GM23338 (cell line): ENCODE measurements at regions not wholly inside any gene's neighbourhood (a gene's known extent, or its start where the extent isn't known, plus 50 kb on each side); places are given as distances from the start of the nearest gene placed in this dataset.
"Not testable (repeated sequence)": the region's sequence is repeated elsewhere in the genome, so short reads cannot be mapped to it uniquely, and the experiment has no call there.

Experiments used
- CREB1 ChIP-seq: fragments of 250-450 bp; sonication (Bioruptor Pico); IDR thresholded peaks from 2 replicates; pipeline ENCODE4 v1.5.0; 2020; ENCODE audit warnings: low read depth, mild to moderate bottlenecking, moderate library complexity
- EZH2 ChIP-seq: fragments of 200-600 bp; sonication (generic); IDR thresholded peaks from one replicate; pipeline ENCODE4 v1.8.0; 2017; ENCODE audit warnings: antibody characterized with exemption, mild to moderate bottlenecking, low read depth; ENCODE audit not compliant: unreplicated experiment
- EZH2phosphoT487 ChIP-seq: fragments of 200-600 bp; sonication (generic); IDR thresholded peaks from one replicate; pipeline ENCODE4 v1.8.1; 2018; ENCODE audit warnings: antibody characterized with exemption; ENCODE audit not compliant: unreplicated experiment
- JUNB ChIP-seq: IDR thresholded peaks from one replicate; pipeline ENCODE4 v1.6.1; 2016; ENCODE audit warnings: antibody characterized with exemption; ENCODE audit not compliant: unreplicated experiment
- NANOG ChIP-seq: IDR thresholded peaks from 2 replicates; pipeline ENCODE4 v1.6.1; 2016; ENCODE audit warnings: antibody characterized with exemption, borderline replicate concordance
- POLR2AphosphoS5 ChIP-seq: IDR thresholded peaks from 2 replicates; pipeline ENCODE4 v1.6.1; 2016; ENCODE audit warnings: antibody characterized with exemption, low read depth
- STAT1 ChIP-seq: IDR thresholded peaks from one replicate; pipeline ENCODE4 v1.6.1; 2016; ENCODE audit warnings: antibody characterized with exemption; ENCODE audit not compliant: unreplicated experiment
- ZNF331 ChIP-seq: fragments of 250-450 bp; sonication (Bioruptor Pico); IDR thresholded peaks from 2 replicates; pipeline ENCODE4 v1.5.0; 2020; ENCODE audit warnings: low read depth, mild to moderate bottlenecking, moderate library complexity
- TF ChIP-seq, protein P1 (sequence below), 2 experiments: fragments of 200-600 bp in 1 of 2; sonication (generic) in 1 of 2; conservative IDR thresholded peaks; 2 replicates each; pipeline versions ENCODE4 v1.5.1 to v1.6.1; 2016 to 2017; ENCODE audit warnings: antibody characterized with exemption in 2 of 2, low read depth in 2 of 2, mild to moderate bottlenecking in 2 of 2, moderate library complexity in 1 of 2
- TF ChIP-seq, protein P2 (sequence below): IDR thresholded peaks from one replicate; pipeline ENCODE4 v1.6.1; 2018; ENCODE audit warnings: antibody characterized with exemption; ENCODE audit not compliant: unreplicated experiment

DNA sequence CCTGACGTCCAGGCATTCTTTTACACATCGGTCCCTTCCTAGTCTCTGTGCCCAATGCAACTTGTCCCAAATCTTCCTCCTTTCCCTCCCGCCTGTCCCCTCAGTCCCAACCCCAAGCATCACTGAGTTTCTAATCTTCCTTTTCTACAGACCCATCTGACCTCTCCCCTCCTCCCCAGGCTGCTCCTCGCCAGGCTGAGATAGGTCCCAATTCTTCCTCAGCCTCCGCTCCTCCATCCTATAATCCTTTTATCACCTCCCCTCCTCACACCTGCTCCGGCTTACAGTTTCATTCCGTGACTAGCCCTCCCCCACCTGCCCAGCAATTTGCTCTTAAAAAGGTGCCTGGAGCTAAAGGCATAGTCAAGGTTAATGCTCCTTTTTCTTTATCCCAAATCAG, 323.1 kb upstream of the LMCD1 start:
- TF ChIP-seq ZNF331; EZH2phosphoT487; NANOG; JUNB; POLR2AphosphoS5; EZH2; CREB1 (CRISPR knock-in tag); STAT1: not testable (repeated sequence)
- TF ChIP-seq, protein P1, sequence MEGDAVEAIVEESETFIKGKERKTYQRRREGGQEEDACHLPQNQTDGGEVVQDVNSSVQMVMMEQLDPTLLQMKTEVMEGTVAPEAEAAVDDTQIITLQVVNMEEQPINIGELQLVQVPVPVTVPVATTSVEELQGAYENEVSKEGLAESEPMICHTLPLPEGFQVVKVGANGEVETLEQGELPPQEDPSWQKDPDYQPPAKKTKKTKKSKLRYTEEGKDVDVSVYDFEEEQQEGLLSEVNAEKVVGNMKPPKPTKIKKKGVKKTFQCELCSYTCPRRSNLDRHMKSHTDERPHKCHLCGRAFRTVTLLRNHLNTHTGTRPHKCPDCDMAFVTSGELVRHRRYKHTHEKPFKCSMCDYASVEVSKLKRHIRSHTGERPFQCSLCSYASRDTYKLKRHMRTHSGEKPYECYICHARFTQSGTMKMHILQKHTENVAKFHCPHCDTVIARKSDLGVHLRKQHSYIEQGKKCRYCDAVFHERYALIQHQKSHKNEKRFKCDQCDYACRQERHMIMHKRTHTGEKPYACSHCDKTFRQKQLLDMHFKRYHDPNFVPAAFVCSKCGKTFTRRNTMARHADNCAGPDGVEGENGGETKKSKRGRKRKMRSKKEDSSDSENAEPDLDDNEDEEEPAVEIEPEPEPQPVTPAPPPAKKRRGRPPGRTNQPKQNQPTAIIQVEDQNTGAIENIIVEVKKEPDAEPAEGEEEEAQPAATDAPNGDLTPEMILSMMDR (conservative IDR thresholded peaks at IDR 0.05; ENCODE audit: low read depth in 2 of 2) = not testable (repeated sequence)
- TF ChIP-seq, protein P2, sequence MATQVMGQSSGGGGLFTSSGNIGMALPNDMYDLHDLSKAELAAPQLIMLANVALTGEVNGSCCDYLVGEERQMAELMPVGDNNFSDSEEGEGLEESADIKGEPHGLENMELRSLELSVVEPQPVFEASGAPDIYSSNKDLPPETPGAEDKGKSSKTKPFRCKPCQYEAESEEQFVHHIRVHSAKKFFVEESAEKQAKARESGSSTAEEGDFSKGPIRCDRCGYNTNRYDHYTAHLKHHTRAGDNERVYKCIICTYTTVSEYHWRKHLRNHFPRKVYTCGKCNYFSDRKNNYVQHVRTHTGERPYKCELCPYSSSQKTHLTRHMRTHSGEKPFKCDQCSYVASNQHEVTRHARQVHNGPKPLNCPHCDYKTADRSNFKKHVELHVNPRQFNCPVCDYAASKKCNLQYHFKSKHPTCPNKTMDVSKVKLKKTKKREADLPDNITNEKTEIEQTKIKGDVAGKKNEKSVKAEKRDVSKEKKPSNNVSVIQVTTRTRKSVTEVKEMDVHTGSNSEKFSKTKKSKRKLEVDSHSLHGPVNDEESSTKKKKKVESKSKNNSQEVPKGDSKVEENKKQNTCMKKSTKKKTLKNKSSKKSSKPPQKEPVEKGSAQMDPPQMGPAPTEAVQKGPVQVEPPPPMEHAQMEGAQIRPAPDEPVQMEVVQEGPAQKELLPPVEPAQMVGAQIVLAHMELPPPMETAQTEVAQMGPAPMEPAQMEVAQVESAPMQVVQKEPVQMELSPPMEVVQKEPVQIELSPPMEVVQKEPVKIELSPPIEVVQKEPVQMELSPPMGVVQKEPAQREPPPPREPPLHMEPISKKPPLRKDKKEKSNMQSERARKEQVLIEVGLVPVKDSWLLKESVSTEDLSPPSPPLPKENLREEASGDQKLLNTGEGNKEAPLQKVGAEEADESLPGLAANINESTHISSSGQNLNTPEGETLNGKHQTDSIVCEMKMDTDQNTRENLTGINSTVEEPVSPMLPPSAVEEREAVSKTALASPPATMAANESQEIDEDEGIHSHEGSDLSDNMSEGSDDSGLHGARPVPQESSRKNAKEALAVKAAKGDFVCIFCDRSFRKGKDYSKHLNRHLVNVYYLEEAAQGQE = not testable (repeated sequence)
